Adrenal gland (tissue), 5 donors: ENCODE measurements at regions not wholly inside any gene's neighbourhood (a gene's known extent, or its start where the extent isn't known, plus 50 kb on each side); places are given as distances from the start of the nearest gene placed in this dataset.

Experiments
- CTCF ChIP-seq, 6 experiments: fragments of 450-650 bp in 4 of 6; fragments of 200-600 bp in 2 of 6; sonication (generic) in 1 of 6; IDR thresholded peaks; 1 replicate in 5 of 6; 2 replicates in 1 of 6; pipeline versions ENCODE4 v1.5.1 to v1.8.0; 2016 to 2021; ENCODE audit warnings: antibody characterized with exemption in 6 of 6, mild to moderate bottlenecking in 2 of 6, moderate library complexity in 1 of 6
- POLR2A ChIP-seq, 2 donors: fragments of 450-650 bp; IDR thresholded peaks; one replicate each; pipeline ENCODE4 v1.6.1; 2017; ENCODE audit warnings: antibody characterized with exemption in 2 of 2, mild to moderate bottlenecking in 2 of 2, moderate library complexity in 1 of 2
- donor health status: DM: no; HTN: no; CAD: no.

- TF ChIP-seq POLR2A (IDR thresholded peaks at IDR 0.05) (no peak), CTCF (IDR thresholded peaks at IDR 0.05) (no peak)
Measured at GRCh38 chr14:46008348-46008747, 643.2 kb downstream of the RPL10L start.
